KMS-11 (cell line): ENCODE measurements at regions not wholly inside any gene's neighbourhood (a gene's known extent, or its start where the extent isn't known, plus 50 kb on each side); places are given as distances from the start of the nearest gene placed in this dataset.

Experiments
- H2AFZ ChIP-seq: fragments of 200-600 bp; sonication (generic); 2 replicates; pipeline ENCODE4 v1.6.1; 2016; ENCODE audit warnings: antibody characterized with exemption, mixed run types, low read depth
- H3K27ac ChIP-seq: fragments of 200-600 bp; sonication (generic); 2 replicates; pipeline ENCODE4 v1.6.1; 2016; ENCODE audit warnings: mild to moderate bottlenecking, mixed run types
- H3K27me3 ChIP-seq: fragments of 200-600 bp; sonication (generic); 2 replicates; pipeline ENCODE4 v1.6.1; 2017; ENCODE audit warnings: mild to moderate bottlenecking, low read depth, mixed run types, moderate library complexity; ENCODE audit not compliant: insufficient read depth
- H3K36me3 ChIP-seq: fragments of 200-600 bp; sonication (generic); 2 replicates; pipeline ENCODE4 v1.6.1; 2017; ENCODE audit warnings: mild to moderate bottlenecking, mixed run types; ENCODE audit not compliant: insufficient read depth
- H3K4me1 ChIP-seq: fragments of 200-600 bp; sonication (generic); 2 replicates; pipeline ENCODE4 v1.6.1; 2016; ENCODE audit warnings: mild to moderate bottlenecking, low read depth, mixed run types; ENCODE audit not compliant: poor library complexity, severe bottlenecking
- H3K4me2 ChIP-seq: fragments of 200-600 bp; sonication (generic); 2 replicates; pipeline ENCODE4 v1.7.0; 2016; ENCODE audit warnings: mild to moderate bottlenecking, mixed run types
- H3K4me3 ChIP-seq: fragments of 200-600 bp; sonication (generic); IDR thresholded peaks from 2 replicates; pipeline ENCODE4 v1.6.1; 2017; ENCODE audit warnings: low read depth, low read length, mixed read lengths; ENCODE audit not compliant: insufficient read depth
- H3K79me2 ChIP-seq: fragments of 200-600 bp; sonication (generic); 2 replicates; pipeline ENCODE4 v1.6.1; 2016; ENCODE audit warnings: low read depth, mixed run types; ENCODE audit not compliant: insufficient read depth
- H3K9ac ChIP-seq: fragments of 200-600 bp; sonication (generic); 2 replicates; pipeline ENCODE4 v1.6.1; 2016; ENCODE audit warnings: mild to moderate bottlenecking, mixed run types
- H4K20me1 ChIP-seq: fragments of 200-600 bp; sonication (generic); 2 replicates; pipeline ENCODE4 v1.6.1; 2016; ENCODE audit warnings: mild to moderate bottlenecking, mixed run types; ENCODE audit not compliant: insufficient read depth
- CTCF ChIP-seq: fragments of 200-600 bp; sonication (generic); conservative IDR thresholded peaks from 2 replicates; pipeline ENCODE4 v1.6.1; 2017; ENCODE audit warnings: low read depth, mild to moderate bottlenecking, antibody characterized with exemption, low read length, moderate library complexity, mixed read lengths

- no peaks in the 10 kb centered on the region for H3K27me3 ChIP-seq
- H3K4me2 ChIP-seq, result no peak overlapping the region
- H2AFZ ChIP-seq, result no peak overlapping the region
- no peak overlapping the region for H3K27ac ChIP-seq
- no peaks in the 10 kb centered on the region for H3K4me1 ChIP-seq
- no peak for TF ChIP-seq CTCF
- H4K20me1 ChIP-seq, result no peaks in the 10 kb centered on the region
- no peaks in the 10 kb centered on the region for H3K79me2 ChIP-seq
- no peak overlapping the region for H3K9ac ChIP-seq
- no peak overlapping the region for H3K4me3 ChIP-seq
- H3K36me3 ChIP-seq, result no peaks in the 10 kb centered on the region
Observed at GRCh38 chr4:136687596-136687995, 844.7 kb downstream of the PCDH18 start.

- Histone ChIP-seq H3K27me3 (no peaks in the 10 kb centered on the region), H3K4me3 (no peak overlapping the region), H3K36me3 (no peaks in the 10 kb centered on the region), H3K4me1 (no peaks in the 10 kb centered on the region), H4K20me1 (no peaks in the 10 kb centered on the region), H3K79me2 (no peaks in the 10 kb centered on the region), H3K27ac (no peak overlapping the region), H3K9ac (no peak overlapping the region), H3K4me2 (no peak overlapping the region), H2AFZ (no peak overlapping the region)
- TF ChIP-seq CTCF, result no peak
Observed at GRCh38 chr4:136687118-136687517, 845.2 kb downstream of the PCDH18 start.

- Histone ChIP-seq H4K20me1 (no peaks in the 10 kb centered on the region), H3K36me3 (no peaks in the 10 kb centered on the region), H3K27ac (no peak overlapping the region), H3K79me2 (no peaks in the 10 kb centered on the region), H3K27me3 (no peaks in the 10 kb centered on the region), H3K4me3 (no peak overlapping the region), H3K4me2 (no peak overlapping the region), H3K4me1 (no peaks in the 10 kb centered on the region), H3K9ac (no peak overlapping the region), H2AFZ (no peak overlapping the region)
- no peak for TF ChIP-seq CTCF
Observed at GRCh38 chr4:136680761-136681160, 851.5 kb downstream of the PCDH18 start.

- Histone ChIP-seq H3K9ac (no peak overlapping the region), H3K27me3 (no peaks in the 10 kb centered on the region), H3K36me3 (no peaks in the 10 kb centered on the region), H3K4me3 (no peak overlapping the region), H2AFZ (no peak overlapping the region), H3K27ac (no peak overlapping the region), H3K4me2 (no peak overlapping the region), H3K4me1 (no peaks in the 10 kb centered on the region), H3K79me2 (no peaks in the 10 kb centered on the region), H4K20me1 (no peaks in the 10 kb centered on the region)
- no peak for TF ChIP-seq CTCF
Observed at GRCh38 chr4:136680271-136680670, 852.0 kb downstream of the PCDH18 start.

GRCh38 chr4:136670265-136670664 is 862.0 kb downstream of the PCDH18 start:
- H3K9ac ChIP-seq, result no peak overlapping the region
- peaks cover 11% of the 10 kb centered on the region for H3K4me1 ChIP-seq
- no peaks in the 10 kb centered on the region for H3K27me3 ChIP-seq
- H3K79me2 ChIP-seq, result no peaks in the 10 kb centered on the region
- H4K20me1 ChIP-seq, result no peaks in the 10 kb centered on the region
- no peak for TF ChIP-seq CTCF
- no peak overlapping the region for H3K27ac ChIP-seq
- H3K4me2 ChIP-seq, result no peak overlapping the region
- no peaks in the 10 kb centered on the region for H3K36me3 ChIP-seq
- no peak overlapping the region for H3K4me3 ChIP-seq
- no peak overlapping the region for H2AFZ ChIP-seq
